ENCODE measurements at regions not wholly inside any gene's neighbourhood (a gene's known extent, or its start where the extent isn't known, plus 50 kb on each side); places are given as distances from the start of the nearest gene placed in this dataset.

DNA sequence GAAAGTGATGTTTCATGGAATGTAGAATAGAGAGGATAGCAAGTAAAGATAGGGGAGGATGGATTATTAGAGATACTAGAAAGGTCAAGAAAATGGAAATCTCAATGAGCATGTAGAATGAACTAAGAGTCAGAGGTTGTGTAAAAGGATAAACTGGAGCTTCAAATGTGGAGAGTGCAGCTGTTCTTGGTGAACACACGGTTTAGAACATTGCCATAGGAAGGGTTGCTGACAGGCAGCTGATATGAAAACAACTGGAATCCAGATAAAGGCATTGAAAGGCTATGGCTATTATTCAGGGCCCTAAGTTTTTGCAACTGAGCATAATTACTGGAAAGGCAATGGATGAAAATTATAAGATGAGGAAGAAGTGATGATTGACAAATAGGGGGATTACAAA lies 239.6 kb upstream of the VEGFC start:
- TF ChIP-seq POLR2AphosphoS5 (IDR thresholded peaks at IDR 0.05; ENCODE audit: low read depth, low read length) (no peak), TAF1 (IDR thresholded peaks at IDR 0.05; ENCODE audit: borderline replicate concordance, insufficient read depth, low read length) (no peak), SIN3A (IDR thresholded peaks at IDR 0.05; ENCODE audit: borderline replicate concordance, insufficient read depth, low read length) (no peak), FOXP2 (optimal IDR thresholded peaks at IDR 0.05; ENCODE audit: borderline replicate concordance, extremely low read depth, extremely low read length, insufficient read depth) (no peak)
- TF ChIP-seq, protein P1, sequence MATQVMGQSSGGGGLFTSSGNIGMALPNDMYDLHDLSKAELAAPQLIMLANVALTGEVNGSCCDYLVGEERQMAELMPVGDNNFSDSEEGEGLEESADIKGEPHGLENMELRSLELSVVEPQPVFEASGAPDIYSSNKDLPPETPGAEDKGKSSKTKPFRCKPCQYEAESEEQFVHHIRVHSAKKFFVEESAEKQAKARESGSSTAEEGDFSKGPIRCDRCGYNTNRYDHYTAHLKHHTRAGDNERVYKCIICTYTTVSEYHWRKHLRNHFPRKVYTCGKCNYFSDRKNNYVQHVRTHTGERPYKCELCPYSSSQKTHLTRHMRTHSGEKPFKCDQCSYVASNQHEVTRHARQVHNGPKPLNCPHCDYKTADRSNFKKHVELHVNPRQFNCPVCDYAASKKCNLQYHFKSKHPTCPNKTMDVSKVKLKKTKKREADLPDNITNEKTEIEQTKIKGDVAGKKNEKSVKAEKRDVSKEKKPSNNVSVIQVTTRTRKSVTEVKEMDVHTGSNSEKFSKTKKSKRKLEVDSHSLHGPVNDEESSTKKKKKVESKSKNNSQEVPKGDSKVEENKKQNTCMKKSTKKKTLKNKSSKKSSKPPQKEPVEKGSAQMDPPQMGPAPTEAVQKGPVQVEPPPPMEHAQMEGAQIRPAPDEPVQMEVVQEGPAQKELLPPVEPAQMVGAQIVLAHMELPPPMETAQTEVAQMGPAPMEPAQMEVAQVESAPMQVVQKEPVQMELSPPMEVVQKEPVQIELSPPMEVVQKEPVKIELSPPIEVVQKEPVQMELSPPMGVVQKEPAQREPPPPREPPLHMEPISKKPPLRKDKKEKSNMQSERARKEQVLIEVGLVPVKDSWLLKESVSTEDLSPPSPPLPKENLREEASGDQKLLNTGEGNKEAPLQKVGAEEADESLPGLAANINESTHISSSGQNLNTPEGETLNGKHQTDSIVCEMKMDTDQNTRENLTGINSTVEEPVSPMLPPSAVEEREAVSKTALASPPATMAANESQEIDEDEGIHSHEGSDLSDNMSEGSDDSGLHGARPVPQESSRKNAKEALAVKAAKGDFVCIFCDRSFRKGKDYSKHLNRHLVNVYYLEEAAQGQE (IDR thresholded peaks at IDR 0.05; ENCODE audit: insufficient read depth in 1 of 2, low read depth in 2 of 2, low read length in 2 of 2), result no peak

All from PFSK-1 (cell line).